ENCODE measurements at regions not wholly inside any gene's neighbourhood (a gene's known extent, or its start where the extent isn't known, plus 50 kb on each side); places are given as distances from the start of the nearest gene placed in this dataset.

DNA sequence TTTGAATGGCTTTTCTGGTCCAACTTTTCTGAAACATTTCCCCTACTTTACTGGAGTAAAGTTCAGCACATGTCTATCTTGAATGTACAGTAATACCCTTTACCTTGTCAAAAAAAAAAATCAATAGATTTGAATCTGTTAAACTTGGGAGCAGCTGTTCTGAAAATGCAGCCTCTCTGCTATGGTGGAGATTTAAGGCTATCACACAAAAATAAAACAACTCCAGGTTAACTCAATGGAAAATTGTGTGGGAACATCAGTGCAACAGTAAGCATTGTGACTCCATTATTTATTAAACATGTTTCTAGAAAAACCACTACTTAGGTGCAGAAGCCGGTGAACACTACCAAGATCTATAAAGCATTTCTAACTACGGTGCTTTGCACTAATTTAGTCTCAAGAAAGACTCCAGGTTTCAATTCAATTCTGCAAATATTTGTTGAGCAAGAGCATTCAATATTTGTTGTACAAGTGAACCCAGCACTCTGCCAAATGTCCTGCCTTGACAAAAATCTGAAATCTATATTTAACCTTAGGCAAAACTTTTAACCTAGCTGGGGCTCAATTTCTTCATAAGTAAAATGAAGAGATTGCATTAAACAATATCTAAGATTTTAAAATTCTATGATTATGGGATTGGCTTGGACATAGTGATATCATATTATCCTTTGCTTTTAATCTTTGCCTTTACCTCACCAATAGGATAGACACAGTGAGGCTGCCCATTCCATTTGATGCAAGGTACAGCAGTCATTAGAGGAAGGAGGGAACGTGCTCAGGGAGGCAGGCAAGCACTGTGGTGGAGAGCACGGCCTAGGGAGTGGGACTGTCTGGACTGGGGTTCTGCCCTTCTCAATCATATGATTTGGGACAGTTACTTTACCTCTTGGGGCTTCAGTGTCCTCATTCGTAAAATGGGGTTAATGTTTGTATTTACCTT lies 155.2 kb downstream of the KITLG start:
- TF ChIP-seq POLR2A (IDR thresholded peaks at IDR 0.05; ENCODE audit: low read length) (no peak), GATA1 (IDR thresholded peaks at IDR 0.05; ENCODE audit: low read depth, low read length) (no peak)

All from erythroblast (primary cell).